Hepatocyte (in vitro differentiated cells): ENCODE measurements at regions not wholly inside any gene's neighbourhood (a gene's known extent, or its start where the extent isn't known, plus 50 kb on each side); places are given as distances from the start of the nearest gene placed in this dataset.

ENCODE experiments used
- EZH2 ChIP-seq: fragments of 200-600 bp; sonication (generic); IDR thresholded peaks from 2 replicates; pipeline ENCODE4 v1.6.1; 2016; ENCODE audit warnings: antibody characterized with exemption, mild to moderate bottlenecking, borderline replicate concordance
- EZH2phosphoT487 ChIP-seq: fragments of 200-600 bp; sonication (generic); IDR thresholded peaks from one replicate; pipeline ENCODE4 v1.6.1; 2018; ENCODE audit warnings: antibody characterized with exemption, mild to moderate bottlenecking, low read depth, moderate library complexity; ENCODE audit not compliant: unreplicated experiment, severe bottlenecking
- TF ChIP-seq, protein P1 (sequence below): fragments of 200-600 bp; sonication (generic); IDR thresholded peaks from 2 replicates; pipeline ENCODE4 v1.5.1; 2016; ENCODE audit warnings: antibody characterized with exemption, mild to moderate bottlenecking; ENCODE audit not compliant: poor library complexity

DNA sequence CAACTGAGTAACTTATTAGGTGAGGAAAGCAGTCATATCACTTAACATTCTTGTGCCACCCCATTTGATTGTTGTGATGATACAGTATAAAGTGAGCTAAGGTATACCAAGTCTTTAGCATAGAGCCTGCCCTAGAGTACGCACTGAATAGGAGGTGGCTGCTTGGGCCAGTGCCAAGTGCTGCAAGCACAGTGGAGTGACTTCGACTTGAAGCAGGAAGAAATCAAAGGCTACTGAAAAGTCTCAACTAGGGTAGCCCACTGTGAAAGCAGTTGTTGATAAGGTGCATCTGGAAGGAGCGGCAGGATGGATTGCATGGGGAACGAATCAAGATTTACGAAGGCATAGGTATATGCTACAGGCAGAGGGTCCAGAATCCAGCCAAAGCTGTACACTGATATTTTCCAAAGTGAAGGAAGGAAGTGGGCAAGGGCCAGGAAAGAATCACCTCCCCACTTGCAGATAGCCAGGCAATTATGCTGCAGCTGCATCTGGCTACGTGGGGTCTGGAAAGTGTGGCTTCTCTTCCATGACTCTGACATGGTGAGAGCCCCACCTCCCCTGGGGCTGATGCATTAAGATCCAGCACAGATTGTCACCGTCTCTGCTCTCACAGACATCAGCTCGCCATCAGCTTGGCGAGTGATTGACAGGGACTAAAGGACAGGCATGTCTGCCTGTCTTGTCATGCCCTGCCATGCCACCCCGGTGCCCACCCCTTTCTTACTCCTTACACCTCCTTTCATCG, 287.0 kb upstream of the PLXNA2 start:
- TF ChIP-seq, protein P1, sequence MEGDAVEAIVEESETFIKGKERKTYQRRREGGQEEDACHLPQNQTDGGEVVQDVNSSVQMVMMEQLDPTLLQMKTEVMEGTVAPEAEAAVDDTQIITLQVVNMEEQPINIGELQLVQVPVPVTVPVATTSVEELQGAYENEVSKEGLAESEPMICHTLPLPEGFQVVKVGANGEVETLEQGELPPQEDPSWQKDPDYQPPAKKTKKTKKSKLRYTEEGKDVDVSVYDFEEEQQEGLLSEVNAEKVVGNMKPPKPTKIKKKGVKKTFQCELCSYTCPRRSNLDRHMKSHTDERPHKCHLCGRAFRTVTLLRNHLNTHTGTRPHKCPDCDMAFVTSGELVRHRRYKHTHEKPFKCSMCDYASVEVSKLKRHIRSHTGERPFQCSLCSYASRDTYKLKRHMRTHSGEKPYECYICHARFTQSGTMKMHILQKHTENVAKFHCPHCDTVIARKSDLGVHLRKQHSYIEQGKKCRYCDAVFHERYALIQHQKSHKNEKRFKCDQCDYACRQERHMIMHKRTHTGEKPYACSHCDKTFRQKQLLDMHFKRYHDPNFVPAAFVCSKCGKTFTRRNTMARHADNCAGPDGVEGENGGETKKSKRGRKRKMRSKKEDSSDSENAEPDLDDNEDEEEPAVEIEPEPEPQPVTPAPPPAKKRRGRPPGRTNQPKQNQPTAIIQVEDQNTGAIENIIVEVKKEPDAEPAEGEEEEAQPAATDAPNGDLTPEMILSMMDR = no peak
- TF ChIP-seq EZH2 (no peak), EZH2phosphoT487 (no peak)
